ENCODE measurements at regions not wholly inside any gene's neighbourhood (a gene's known extent, or its start where the extent isn't known, plus 50 kb on each side); places are given as distances from the start of the nearest gene placed in this dataset.
"Not testable (repeated sequence)": the region's sequence is repeated elsewhere in the genome, so short reads cannot be mapped to it uniquely, and the experiment has no call there.

- no peak for DNase-seq
Observed at GRCh38 chr9:115680231-115680630, 473.4 kb upstream of the PAPPA start.

- DNase-seq, result no peak
Observed at GRCh38 chr9:115681585-115681984, 472.0 kb upstream of the PAPPA start.

GRCh38 chr9:115686069-115686468 lies 467.5 kb upstream of the PAPPA start:
- DNase-seq, result no peak

GRCh38 chr9:115687356-115687755 lies 466.2 kb upstream of the PAPPA start:
- no peak for DNase-seq

GRCh38 chr9:115689331-115689730 lies 464.3 kb upstream of the PAPPA start:
- no peak for DNase-seq

- no peak for DNase-seq
Observed at GRCh38 chr9:115690786-115691496, 462.6 kb upstream of the PAPPA start.

- no peak for DNase-seq
Observed at GRCh38 chr9:115691693-115692092, 461.9 kb upstream of the PAPPA start.

GRCh38 chr9:115692868-115693267 lies 460.7 kb upstream of the PAPPA start:
- DNase-seq, result not testable (repeated sequence)

GRCh38 chr9:115694014-115694413 lies 459.6 kb upstream of the PAPPA start:
- no peak for DNase-seq

- no peak for DNase-seq
Observed at GRCh38 chr9:115694991-115695390, 458.6 kb upstream of the PAPPA start.

GRCh38 chr9:115712981-115713380 lies 440.6 kb upstream of the PAPPA start:
- no peak for DNase-seq

- DNase-seq, result no peak
Observed at GRCh38 chr9:115715666-115716065, 437.9 kb upstream of the PAPPA start.

GRCh38 chr9:115717298-115717697 lies 436.3 kb upstream of the PAPPA start:
- DNase-seq, result no peak

- no peak for DNase-seq
Observed at GRCh38 chr9:115717711-115718173, 435.8 kb upstream of the PAPPA start.

GRCh38 chr9:115730396-115730795 lies 423.2 kb upstream of the PAPPA start:
- DNase-seq, result no peak

GRCh38 chr9:115730845-115731244 lies 422.7 kb upstream of the PAPPA start:
- DNase-seq, result no peak

GRCh38 chr9:115733318-115734110 lies 420.1 kb upstream of the PAPPA start:
- no peak for DNase-seq

GRCh38 chr9:115739096-115739875 lies 414.3 kb upstream of the PAPPA start:
- DNase-seq, result no peak

GRCh38 chr9:115740986-115741385 lies 412.6 kb upstream of the PAPPA start:
- DNase-seq, result no peak

GRCh38 chr9:115743709-115744605 lies 409.6 kb upstream of the PAPPA start:
- DNase-seq, result no peak

- DNase-seq, result no peak
Observed at GRCh38 chr9:115746496-115746895, 407.1 kb upstream of the PAPPA start.

- no peak for DNase-seq
Observed at GRCh38 chr9:115747731-115748130, 405.9 kb upstream of the PAPPA start.
